Loucy (cell line): ENCODE measurements at regions not wholly inside any gene's neighbourhood (a gene's known extent, or its start where the extent isn't known, plus 50 kb on each side); places are given as distances from the start of the nearest gene placed in this dataset.

ENCODE experiments used
- H2AFZ ChIP-seq: fragments of 200-600 bp; sonication (generic); 2 replicates; pipeline ENCODE4 v1.6.0; 2016; ENCODE audit warnings: antibody characterized with exemption, mild to moderate bottlenecking, low read length, moderate library complexity
- H3F3A ChIP-seq: fragments of 200-600 bp; 2 replicates; pipeline ENCODE4 v1.6.0; 2016; ENCODE audit warnings: antibody characterized with exemption, low read depth, mild to moderate bottlenecking
- H3K27me3 ChIP-seq: fragments of 200-600 bp; sonication (generic); 2 replicates; pipeline ENCODE4 v1.6.1; 2014; ENCODE audit warnings: low read length, mild to moderate bottlenecking; ENCODE audit not compliant: insufficient read depth, poor library complexity, severe bottlenecking
- H3K36me3 ChIP-seq: fragments of 200-600 bp; sonication (generic); 2 replicates; pipeline ENCODE4 v1.6.1; 2016; ENCODE audit warnings: low read length; ENCODE audit not compliant: insufficient read depth
- H3K4me1 ChIP-seq: fragments of 200-600 bp; sonication (generic); 2 replicates; pipeline ENCODE4 v1.5.1; 2014; ENCODE audit warnings: low read length, mild to moderate bottlenecking; ENCODE audit not compliant: insufficient read depth, poor library complexity, severe bottlenecking
- H3K4me2 ChIP-seq: fragments of 200-600 bp; sonication (generic); 2 replicates; pipeline ENCODE4 v1.6.0; 2014; ENCODE audit warnings: antibody characterized with exemption, low read length, low read depth, mild to moderate bottlenecking; ENCODE audit not compliant: poor library complexity, severe bottlenecking
- H3K4me3 ChIP-seq: fragments of 200-600 bp; sonication (generic); 2 replicates; pipeline ENCODE4 v1.5.1; 2014; ENCODE audit warnings: low read length, mild to moderate bottlenecking, mixed read lengths; ENCODE audit not compliant: poor library complexity, severe bottlenecking
- H3K79me2 ChIP-seq: fragments of 200-600 bp; sonication (generic); 2 replicates; pipeline ENCODE4 v1.6.1; 2014; ENCODE audit warnings: low read length; ENCODE audit not compliant: insufficient read depth
- H3K9ac ChIP-seq: fragments of 200-600 bp; sonication (generic); 2 replicates; pipeline ENCODE4 v1.6.0; 2014; ENCODE audit warnings: mild to moderate bottlenecking, low read depth, low read length, moderate library complexity; ENCODE audit not compliant: poor library complexity, severe bottlenecking
- H3K9me2 ChIP-seq: fragments of 200-600 bp; sonication (generic); replicated peaks from 2 replicates; pipeline ENCODE4 v1.6.1; 2016; ENCODE audit warnings: low read depth, low read length, mixed read lengths
- H3K9me3 ChIP-seq: fragments of 200-600 bp; sonication (generic); 2 replicates; pipeline ENCODE4 v1.6.1; 2014; ENCODE audit warnings: mild to moderate bottlenecking, antibody characterized with exemption, low read length, low read depth; ENCODE audit not compliant: insufficient read depth
- H4K20me1 ChIP-seq: fragments of 200-600 bp; sonication (generic); 2 replicates; pipeline ENCODE4 v1.6.0; 2014; ENCODE audit warnings: antibody characterized with exemption, low read length, mild to moderate bottlenecking; ENCODE audit not compliant: insufficient read depth, poor library complexity, severe bottlenecking
- CTCF ChIP-seq: fragments of 200-600 bp; sonication (generic); conservative IDR thresholded peaks from 2 replicates; pipeline ENCODE4 v1.5.1; 2014; ENCODE audit warnings: mild to moderate bottlenecking, antibody characterized with exemption, low read length
- EZH2phosphoT487 ChIP-seq: fragments of 200-600 bp; IDR thresholded peaks from 2 replicates; pipeline ENCODE4 v1.6.1; 2018; ENCODE audit warnings: antibody characterized with exemption, mild to moderate bottlenecking, moderate library complexity, borderline replicate concordance

DNA sequence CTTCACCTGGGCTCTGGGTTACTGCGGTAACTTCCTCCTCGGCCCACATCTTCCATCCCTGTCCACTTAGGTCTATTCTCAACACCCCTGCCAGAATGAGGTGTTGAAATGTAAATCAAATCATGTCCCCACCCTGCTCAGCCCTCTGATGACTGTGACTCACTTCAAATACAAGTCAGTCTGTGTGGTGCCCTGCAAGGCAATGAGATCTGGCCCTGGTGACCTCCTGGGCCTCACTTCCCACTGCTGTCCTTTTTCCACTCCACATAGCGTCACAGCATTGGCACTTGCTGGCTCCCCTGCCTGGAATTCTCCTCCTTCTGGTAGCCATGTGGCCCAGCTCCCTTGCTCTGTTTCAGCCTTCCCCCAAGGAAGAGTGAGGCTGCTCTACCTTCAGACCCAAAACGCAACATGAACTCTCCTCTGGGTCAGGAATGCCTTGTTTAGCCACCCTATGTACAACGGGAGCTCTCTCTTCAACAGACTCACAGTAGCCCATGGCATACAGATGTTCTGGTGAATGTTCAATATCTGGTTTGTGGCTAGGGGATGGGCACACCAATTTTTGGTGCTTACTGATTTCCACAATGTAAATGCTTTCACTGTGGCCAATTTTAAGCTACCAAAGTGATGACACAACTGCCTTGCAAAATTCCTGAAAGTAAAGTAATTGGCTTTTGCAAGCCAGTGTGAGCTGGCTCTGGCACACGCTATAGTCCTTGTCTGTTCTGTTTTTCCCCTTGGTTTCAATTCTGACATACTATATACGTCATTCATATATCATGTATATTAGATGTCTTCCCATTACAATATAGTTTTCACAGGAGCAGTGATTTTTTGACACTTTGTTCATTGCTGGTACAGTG, 550.3 kb upstream of the HS6ST1 start:
- H2AFZ ChIP-seq = no peak overlapping the region
- no peak overlapping the region for H3K9ac ChIP-seq
- H3K4me2 ChIP-seq = no peak overlapping the region
- no peak for TF ChIP-seq EZH2phosphoT487
- no peak for TF ChIP-seq CTCF
- H4K20me1 ChIP-seq = no peaks in the 10 kb centered on the region
- no peaks in the 10 kb centered on the region for H3K9me3 ChIP-seq
- peaks cover 11% of the 10 kb centered on the region for H3K4me1 ChIP-seq
- no peak overlapping the region for H3K4me3 ChIP-seq
- no peaks in the 10 kb centered on the region for H3K79me2 ChIP-seq
- H3F3A ChIP-seq = no peaks in the 10 kb centered on the region
- H3K27me3 ChIP-seq = no peaks in the 10 kb centered on the region
- H3K9me2 ChIP-seq = no peaks in the 10 kb centered on the region
- H3K36me3 ChIP-seq = no peaks in the 10 kb centered on the region

GRCh38 chr2:128874608-128875007, 555.9 kb upstream of the HS6ST1 start:
- Histone ChIP-seq H3K9me3 (no peaks in the 10 kb centered on the region), H3F3A (no peaks in the 10 kb centered on the region), H2AFZ (no peak overlapping the region), H3K9ac (no peak overlapping the region), H3K9me2 (no peaks in the 10 kb centered on the region), H3K4me3 (no peak overlapping the region), H3K36me3 (no peaks in the 10 kb centered on the region), H3K4me2 (no peak overlapping the region), H3K79me2 (no peaks in the 10 kb centered on the region), H4K20me1 (no peaks in the 10 kb centered on the region), H3K27me3 (no peaks in the 10 kb centered on the region), H3K4me1 (peaks cover 21% of the 10 kb centered on the region)
- TF ChIP-seq EZH2phosphoT487 (no peak), CTCF (no peak)

GRCh38 chr2:128876986-128877983, 558.6 kb upstream of the HS6ST1 start:
- no peak overlapping the region for H3K9ac ChIP-seq
- no peak for TF ChIP-seq CTCF
- no peak for TF ChIP-seq EZH2phosphoT487
- no peaks in the 10 kb centered on the region for H3K9me2 ChIP-seq
- H3K4me2 ChIP-seq = no peak overlapping the region
- H3K36me3 ChIP-seq = no peaks in the 10 kb centered on the region
- no peaks in the 10 kb centered on the region for H3F3A ChIP-seq
- no peaks in the 10 kb centered on the region for H4K20me1 ChIP-seq
- no peak overlapping the region for H2AFZ ChIP-seq
- no peaks in the 10 kb centered on the region for H3K79me2 ChIP-seq
- H3K27me3 ChIP-seq = no peaks in the 10 kb centered on the region
- H3K4me3 ChIP-seq = no peak overlapping the region
- H3K4me1 ChIP-seq = peaks cover 17% of the 10 kb centered on the region
- no peaks in the 10 kb centered on the region for H3K9me3 ChIP-seq
